Pons (tissue), 1 donor: ENCODE measurements at regions not wholly inside any gene's neighbourhood (a gene's known extent, or its start where the extent isn't known, plus 50 kb on each side); places are given as distances from the start of the nearest gene placed in this dataset.
A peak's percentile ranks its signal among the peaks of the same experiment; 100 is the strongest.

Experiments
- DNase-seq: peaks from one replicate; pipeline ENCODE4 v3.0.0-alpha.2; 2016; ENCODE audit warnings: low spot score

GRCh38 chr6:11633741-11634509, 96.4 kb downstream of the TMEM170B start:
- DNase-seq: no peak

- DNase-seq: no peak
Measured at GRCh38 chr6:11634948-11635347, 97.4 kb downstream of the TMEM170B start.

GRCh38 chr6:11636121-11636520, 98.6 kb downstream of the TMEM170B start:
- no peak for DNase-seq

GRCh38 chr6:11637266-11637665, 99.7 kb downstream of the TMEM170B start:
- DNase-seq: no peak

GRCh38 chr6:11639376-11640235, 102.1 kb downstream of the TMEM170B start:
- no peak for DNase-seq

- DNase-seq: no peak
Measured at GRCh38 chr6:11640486-11640885, 102.9 kb downstream of the TMEM170B start.

GRCh38 chr6:11644071-11644470, 106.5 kb downstream of the TMEM170B start:
- no peak for DNase-seq

- no peak for DNase-seq
Measured at GRCh38 chr6:11644601-11645000, 107.1 kb downstream of the TMEM170B start.

GRCh38 chr6:11645016-11645415, 107.5 kb downstream of the TMEM170B start:
- DNase-seq: no peak

GRCh38 chr6:11648436-11648775, 110.9 kb downstream of the TMEM170B start:
- no peak for DNase-seq

GRCh38 chr6:11648889-11649288, 111.3 kb downstream of the TMEM170B start:
- no peak for DNase-seq

- DNase-seq: no peak
Measured at GRCh38 chr6:11650025-11650696, 112.6 kb downstream of the TMEM170B start.

- no peak for DNase-seq
Measured at GRCh38 chr6:11650711-11651110, 113.2 kb downstream of the TMEM170B start.

GRCh38 chr6:11653028-11653583, 115.6 kb downstream of the TMEM170B start:
- DNase-seq: no peak

- DNase-seq: no peak
Measured at GRCh38 chr6:11654876-11655275, 117.3 kb downstream of the TMEM170B start.

GRCh38 chr6:11656491-11656890, 118.9 kb downstream of the TMEM170B start:
- DNase-seq: peak; percentile 8

- DNase-seq: no peak
Measured at GRCh38 chr6:11659757-11660156, 118.8 kb downstream of the ADTRP start.

GRCh38 chr6:11662323-11662722, 116.3 kb downstream of the ADTRP start:
- no peak for DNase-seq

- no peak for DNase-seq
Measured at GRCh38 chr6:11663519-11663918, 115.1 kb downstream of the ADTRP start.
